DOHH2 (cell line): ENCODE measurements at regions not wholly inside any gene's neighbourhood (a gene's known extent, or its start where the extent isn't known, plus 50 kb on each side); places are given as distances from the start of the nearest gene placed in this dataset.

Experiments
- H3F3A ChIP-seq: fragments of 200-600 bp; sonication (generic), shearing (Covaris generic); 2 replicates; pipeline ENCODE4 v1.6.0; 2016; ENCODE audit warnings: antibody characterized with exemption, mild to moderate bottlenecking; ENCODE audit not compliant: control insufficient read depth, insufficient read depth
- H3K27ac ChIP-seq: fragments of 200-600 bp; sonication (generic); 2 replicates; pipeline ENCODE4 v1.5.1; 2014; ENCODE audit warnings: low read depth, mild to moderate bottlenecking, low read length, moderate library complexity
- H3K27me3 ChIP-seq: fragments of 200-600 bp; sonication (generic); 2 replicates; pipeline ENCODE4 v1.6.1; 2014; ENCODE audit warnings: mild to moderate bottlenecking, low read length, mixed read lengths; ENCODE audit not compliant: control insufficient read depth
- H3K36me3 ChIP-seq: fragments of 200-600 bp; sonication (generic); 2 replicates; pipeline ENCODE4 v1.6.1; 2014; ENCODE audit warnings: mild to moderate bottlenecking, low read length, moderate library complexity, mixed read lengths; ENCODE audit not compliant: control insufficient read depth
- H3K4me1 ChIP-seq: fragments of 200-600 bp; sonication (generic); 2 replicates; pipeline ENCODE4 v1.6.1; 2014; ENCODE audit warnings: mild to moderate bottlenecking, low read length, mixed read lengths; ENCODE audit not compliant: control insufficient read depth
- H3K4me2 ChIP-seq: fragments of 200-600 bp; sonication (generic); 2 replicates; pipeline ENCODE4 v1.6.0; 2014; ENCODE audit warnings: mild to moderate bottlenecking, low read length, moderate library complexity
- H3K4me3 ChIP-seq: fragments of 200-600 bp; sonication (generic); 2 replicates; pipeline ENCODE4 v1.5.1; 2014; ENCODE audit warnings: mild to moderate bottlenecking, low read length, mixed read lengths
- H3K79me2 ChIP-seq: fragments of 200-600 bp; sonication (generic); 2 replicates; pipeline ENCODE4 v1.6.1; 2014; ENCODE audit warnings: mild to moderate bottlenecking, low read length, mixed read lengths; ENCODE audit not compliant: control insufficient read depth
- H3K9me2 ChIP-seq: fragments of 200-600 bp; sonication (generic); replicated peaks from 2 replicates; pipeline ENCODE4 v1.6.1; 2014; ENCODE audit warnings: mild to moderate bottlenecking, low read length, mixed read lengths; ENCODE audit not compliant: control insufficient read depth
- H3K9me3 ChIP-seq: fragments of 200-600 bp; sonication (generic); 2 replicates; pipeline ENCODE4 v1.6.1; 2014; ENCODE audit warnings: antibody characterized with exemption, low read length, mixed read lengths; ENCODE audit not compliant: control insufficient read depth, insufficient read depth
- H4K20me1 ChIP-seq: fragments of 200-600 bp; sonication (generic); 2 replicates; pipeline ENCODE4 v1.6.0; 2014; ENCODE audit warnings: low read depth, mild to moderate bottlenecking, antibody characterized with exemption, low read length, moderate library complexity; ENCODE audit not compliant: control insufficient read depth, insufficient read depth
- CTCF ChIP-seq: fragments of 200-600 bp; sonication (generic); IDR thresholded peaks from one replicate; pipeline ENCODE4 v1.5.1; 2014; ENCODE audit warnings: antibody characterized with exemption, mild to moderate bottlenecking, low read depth, low read length; ENCODE audit not compliant: poor library complexity, severe bottlenecking
- EZH2phosphoT487 ChIP-seq: fragments of 200-600 bp; sonication (generic); IDR thresholded peaks from 2 replicates; pipeline ENCODE4 v1.6.1; 2017; ENCODE audit warnings: borderline replicate concordance, mild to moderate bottlenecking, antibody characterized with exemption, low read length, moderate library complexity, mixed read lengths

DNA sequence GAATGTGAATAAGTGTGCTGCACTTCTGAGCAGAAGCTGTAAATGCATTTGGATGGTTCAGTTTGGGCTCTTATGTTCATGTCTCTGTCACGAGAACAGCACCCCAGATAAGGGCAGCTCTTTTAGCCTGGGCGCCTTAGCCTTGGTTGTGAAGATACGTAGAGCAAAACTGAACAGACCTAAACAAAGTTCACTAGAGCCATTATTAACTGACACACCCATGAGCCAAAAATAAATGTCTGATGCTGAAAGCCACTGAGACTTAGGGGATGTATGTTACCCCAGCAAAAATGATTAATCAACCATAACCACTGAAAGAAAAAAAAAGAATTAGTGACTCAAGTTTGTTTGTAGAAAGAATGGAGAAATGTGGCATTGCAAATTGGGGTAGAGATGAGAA, 343.4 kb downstream of the BCAT1 start:
- no peaks in the 10 kb centered on the region for H3K9me2 ChIP-seq
- no peaks in the 10 kb centered on the region for H4K20me1 ChIP-seq
- no peak overlapping the region for H3K27ac ChIP-seq
- H3K4me2 ChIP-seq = no peak overlapping the region
- H3K79me2 ChIP-seq = no peaks in the 10 kb centered on the region
- H3K36me3 ChIP-seq = no peaks in the 10 kb centered on the region
- no peak for TF ChIP-seq CTCF
- TF ChIP-seq EZH2phosphoT487 = no peak
- H3F3A ChIP-seq = no peaks in the 10 kb centered on the region
- H3K4me3 ChIP-seq = no peak overlapping the region
- peaks cover 7% of the 10 kb centered on the region for H3K4me1 ChIP-seq
- H3K27me3 ChIP-seq = no peaks in the 10 kb centered on the region
- no peaks in the 10 kb centered on the region for H3K9me3 ChIP-seq

DNA sequence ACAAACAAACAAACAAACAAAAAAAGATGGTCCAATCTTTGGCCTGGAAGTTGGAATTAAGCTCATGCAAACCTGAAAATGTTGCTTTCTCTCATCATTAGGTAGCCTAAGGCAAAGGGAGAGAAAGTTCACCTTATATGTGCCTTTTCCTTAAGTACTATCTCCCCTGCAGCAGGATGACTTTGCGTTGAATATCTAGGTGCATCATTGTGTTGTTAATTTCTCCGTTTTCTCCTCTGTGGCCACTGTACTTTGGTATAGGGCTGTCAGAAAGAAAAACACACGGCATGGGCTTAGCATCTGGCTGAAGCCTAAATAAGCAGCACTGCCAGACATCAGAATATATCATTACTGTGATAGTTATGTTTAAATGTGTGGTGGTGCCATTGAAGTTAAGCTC, 345.5 kb downstream of the BCAT1 start:
- H3K79me2 ChIP-seq = no peaks in the 10 kb centered on the region
- H3K27me3 ChIP-seq = no peaks in the 10 kb centered on the region
- H3K4me1 ChIP-seq = peaks cover 19% of the 10 kb centered on the region
- H3F3A ChIP-seq = no peaks in the 10 kb centered on the region
- H3K4me3 ChIP-seq = no peak overlapping the region
- TF ChIP-seq EZH2phosphoT487 (no peak), CTCF (no peak)
- no peaks in the 10 kb centered on the region for H3K36me3 ChIP-seq
- no peak overlapping the region for H3K27ac ChIP-seq
- no peaks in the 10 kb centered on the region for H3K9me3 ChIP-seq
- no peak overlapping the region for H3K4me2 ChIP-seq
- H3K9me2 ChIP-seq = no peaks in the 10 kb centered on the region
- no peaks in the 10 kb centered on the region for H4K20me1 ChIP-seq

DNA sequence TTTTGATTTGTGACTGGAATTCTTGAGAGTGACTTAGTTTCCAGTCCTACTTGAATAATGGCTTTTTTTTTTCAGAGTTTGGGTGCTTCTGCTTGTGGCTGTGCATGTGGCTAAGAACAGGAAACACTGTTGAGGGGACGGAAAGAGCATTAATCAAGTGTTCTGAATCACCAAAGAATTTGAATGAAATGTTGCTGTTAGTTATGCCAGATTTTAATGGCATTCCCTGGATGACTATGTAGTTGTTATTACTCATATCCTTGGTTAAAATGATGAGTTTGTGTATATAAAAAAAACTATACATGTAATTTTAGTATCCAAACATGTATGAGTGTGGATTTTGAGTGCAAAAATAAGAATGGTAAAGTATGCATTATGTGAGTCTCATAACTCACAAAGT, 347.9 kb downstream of the BCAT1 start:
- H3K9me3 ChIP-seq = no peaks in the 10 kb centered on the region
- peaks cover 19% of the 10 kb centered on the region for H3K4me1 ChIP-seq
- TF ChIP-seq EZH2phosphoT487 (no peak), CTCF (no peak)
- no peaks in the 10 kb centered on the region for H3K9me2 ChIP-seq
- no peak overlapping the region; the same call in 1 of the 2 replicates for H3K4me2 ChIP-seq
- no peaks in the 10 kb centered on the region for H3K36me3 ChIP-seq
- no peak overlapping the region for H3K27ac ChIP-seq
- no peaks in the 10 kb centered on the region for H4K20me1 ChIP-seq
- H3F3A ChIP-seq = no peaks in the 10 kb centered on the region
- no peak overlapping the region for H3K4me3 ChIP-seq
- H3K27me3 ChIP-seq = no peaks in the 10 kb centered on the region
- no peaks in the 10 kb centered on the region for H3K79me2 ChIP-seq

DNA sequence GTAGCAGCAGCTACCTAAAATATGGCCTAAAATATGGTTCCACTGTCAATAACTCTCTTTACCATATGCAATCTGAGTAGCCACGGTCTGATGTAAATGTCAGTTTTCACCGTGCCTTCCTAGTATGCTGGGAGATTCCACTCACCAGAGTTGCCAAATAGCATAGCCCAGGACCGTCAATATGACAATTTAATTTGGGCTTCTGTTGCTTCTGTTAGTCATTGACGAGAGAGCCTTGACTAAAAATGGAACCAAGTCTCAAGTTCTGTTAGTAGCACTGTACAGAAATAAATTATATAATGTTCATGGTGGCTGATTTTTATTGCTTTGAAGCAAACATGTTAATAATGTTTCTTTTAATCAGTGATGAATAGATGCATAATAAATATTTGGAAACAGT, 348.4 kb downstream of the BCAT1 start:
- TF ChIP-seq CTCF = no peak
- no peak for TF ChIP-seq EZH2phosphoT487
- H4K20me1 ChIP-seq = no peaks in the 10 kb centered on the region
- H3K79me2 ChIP-seq = no peaks in the 10 kb centered on the region
- no peak overlapping the region for H3K27ac ChIP-seq
- H3K9me2 ChIP-seq = no peaks in the 10 kb centered on the region
- H3K4me3 ChIP-seq = no peak overlapping the region
- H3F3A ChIP-seq = no peaks in the 10 kb centered on the region
- no peaks in the 10 kb centered on the region for H3K27me3 ChIP-seq
- H3K36me3 ChIP-seq = no peaks in the 10 kb centered on the region
- H3K4me2 ChIP-seq = no peak overlapping the region; the same call in 1 of the 2 replicates
- H3K4me1 ChIP-seq = peaks cover 19% of the 10 kb centered on the region
- H3K9me3 ChIP-seq = no peaks in the 10 kb centered on the region
